Stimulated activated CD4-positive, alpha-beta T cell treated with anti-CD3 and anti-CD28 coated beads, Interleukin-4, amount 100 ng/mL, for 1 hour (primary cell): ENCODE measurements at regions not wholly inside any gene's neighbourhood (a gene's known extent, or its start where the extent isn't known, plus 50 kb on each side); places are given as distances from the start of the nearest gene placed in this dataset.
"Not testable (repeated sequence)": the region's sequence is repeated elsewhere in the genome, so short reads cannot be mapped to it uniquely, and the experiment has no call there.

Source experiments
- DNase-seq: peaks from one replicate; pipeline ENCODE4 v3.0.0-alpha.2; 2020

DNA sequence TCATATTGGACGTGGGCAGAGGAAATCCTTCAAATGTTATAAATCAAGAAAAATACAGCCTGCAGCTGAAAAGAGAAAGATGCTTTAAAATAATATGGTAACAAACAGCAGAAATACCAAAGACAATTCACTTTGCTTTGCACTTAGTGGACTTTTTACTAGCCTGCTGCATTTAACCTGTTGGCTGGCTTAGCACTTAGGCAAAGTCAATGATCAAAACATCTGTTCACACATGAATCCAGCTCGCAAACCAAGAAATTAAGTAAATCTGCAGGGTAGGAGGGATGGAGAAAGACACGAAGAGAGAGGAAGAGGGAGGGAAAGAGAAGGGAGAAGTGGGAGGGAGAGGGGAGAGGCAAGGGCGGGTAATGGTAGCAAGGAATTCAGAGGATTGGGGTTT lies 103.6 kb upstream of the RAB4A start:
- no peak for DNase-seq

GRCh38 chr1:229169399-229169798 lies 101.5 kb upstream of the RAB4A start:
- DNase-seq: no peak

- DNase-seq: no peak
Observed at GRCh38 chr1:229170274-229170673, 100.6 kb upstream of the RAB4A start.

GRCh38 chr1:229170778-229171505 lies 100.0 kb upstream of the RAB4A start:
- DNase-seq: no peak

GRCh38 chr1:229171934-229172333 lies 99.0 kb upstream of the RAB4A start:
- DNase-seq: no peak

- not testable (repeated sequence) for DNase-seq
Observed at GRCh38 chr1:229173491-229174476, 97.1 kb upstream of the RAB4A start.

DNA sequence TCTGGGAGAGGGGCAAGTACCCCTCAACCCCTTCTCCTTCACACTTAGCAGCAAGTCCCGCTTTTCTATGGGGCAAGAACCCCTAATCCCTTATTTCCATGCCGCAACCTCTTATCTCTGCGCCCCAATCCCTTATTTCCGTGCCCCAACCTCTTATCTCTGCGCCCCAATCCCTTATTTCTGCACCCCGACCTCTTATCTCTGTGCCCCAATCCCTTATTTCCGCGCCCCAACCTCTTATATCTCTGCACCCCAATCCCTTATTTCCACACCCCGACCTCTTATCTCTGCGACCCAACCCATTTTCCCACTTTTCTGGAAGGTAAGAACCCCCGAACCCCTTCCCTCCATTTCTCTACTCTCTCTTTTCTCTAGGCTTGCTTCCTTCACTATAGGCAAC lies 95.6 kb upstream of the RAB4A start:
- DNase-seq: not testable (repeated sequence)

- DNase-seq: not testable (repeated sequence)
Observed at GRCh38 chr1:229176457-229176856, 94.5 kb upstream of the RAB4A start.

DNA sequence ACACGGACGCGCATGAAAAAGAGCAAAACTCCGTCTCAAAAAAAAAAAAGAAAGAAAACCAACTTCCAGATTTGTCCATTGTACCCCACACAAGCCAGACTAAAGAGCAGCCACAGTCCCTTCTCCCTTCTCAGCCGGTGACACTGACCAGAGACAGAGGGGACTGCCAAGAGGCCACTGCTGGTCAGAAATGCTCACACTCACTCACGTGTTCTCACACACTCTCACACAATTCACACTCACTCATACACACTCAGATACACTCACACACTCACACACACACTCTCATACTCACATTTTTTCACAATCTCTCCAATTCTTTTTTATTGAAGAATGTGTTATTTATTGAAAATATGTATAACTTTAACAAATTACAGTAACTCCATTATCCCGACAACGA lies 90.8 kb upstream of the RAB4A start:
- no peak for DNase-seq

DNA sequence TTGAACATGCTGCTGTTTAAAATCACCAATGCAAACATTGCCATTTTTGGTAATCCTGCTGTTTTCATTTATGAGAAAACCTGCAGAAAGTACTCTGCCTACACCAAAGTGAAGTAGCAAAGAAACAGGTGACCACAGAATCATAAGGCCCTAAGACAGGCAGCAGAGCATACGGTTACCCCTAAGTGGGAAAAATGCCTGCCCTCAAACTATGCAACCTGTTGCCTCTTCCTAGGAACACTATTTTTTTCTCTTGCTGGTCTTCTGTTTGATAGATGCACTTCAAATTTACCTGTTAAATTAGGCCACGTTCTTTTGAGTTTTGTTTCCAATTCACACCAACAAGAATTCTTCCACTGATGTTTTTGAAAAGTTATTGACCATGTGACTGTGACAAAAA lies 89.5 kb upstream of the RAB4A start:
- no peak for DNase-seq

GRCh38 chr1:229183588-229183987 lies 87.3 kb upstream of the RAB4A start:
- no peak for DNase-seq

DNA sequence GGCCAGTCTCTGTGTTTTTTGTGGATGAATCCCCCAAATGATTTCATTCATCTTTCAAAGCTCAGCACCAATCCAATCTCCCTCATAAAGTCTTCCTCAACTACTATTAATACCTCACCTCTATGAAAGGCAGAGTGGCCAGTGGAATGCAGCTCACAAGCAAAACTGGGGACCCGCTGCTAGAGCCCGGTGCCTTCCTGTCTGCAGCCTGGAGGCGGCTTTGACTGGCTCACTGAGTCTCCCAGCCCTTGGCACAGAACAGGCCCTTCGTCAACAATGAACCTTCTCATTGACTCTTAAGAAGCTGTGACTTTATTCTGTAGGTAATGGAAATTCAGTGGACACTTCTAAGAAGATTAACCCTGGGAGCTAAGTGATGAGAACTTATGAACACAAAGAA lies 86.8 kb upstream of the RAB4A start:
- DNase-seq: no peak

DNA sequence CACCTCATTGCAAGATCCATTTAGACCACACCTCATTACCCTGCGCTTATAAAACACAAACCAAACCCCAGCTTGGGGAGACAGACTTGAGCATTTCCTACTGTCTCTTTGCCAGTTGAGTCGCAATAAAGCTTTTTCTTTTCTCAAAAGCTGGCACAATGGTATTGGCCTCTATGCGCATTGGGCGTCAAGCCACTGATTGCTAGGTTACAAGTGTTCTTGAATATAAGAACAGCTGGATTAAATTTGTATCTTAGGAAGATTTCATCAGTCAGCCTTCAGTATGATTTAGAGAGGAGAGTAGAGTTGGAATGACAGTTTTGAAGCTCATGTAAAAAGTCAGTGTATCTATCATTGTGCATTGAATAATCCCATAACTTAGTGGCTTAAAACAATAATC lies 84.9 kb upstream of the RAB4A start:
- DNase-seq: no peak

DNA sequence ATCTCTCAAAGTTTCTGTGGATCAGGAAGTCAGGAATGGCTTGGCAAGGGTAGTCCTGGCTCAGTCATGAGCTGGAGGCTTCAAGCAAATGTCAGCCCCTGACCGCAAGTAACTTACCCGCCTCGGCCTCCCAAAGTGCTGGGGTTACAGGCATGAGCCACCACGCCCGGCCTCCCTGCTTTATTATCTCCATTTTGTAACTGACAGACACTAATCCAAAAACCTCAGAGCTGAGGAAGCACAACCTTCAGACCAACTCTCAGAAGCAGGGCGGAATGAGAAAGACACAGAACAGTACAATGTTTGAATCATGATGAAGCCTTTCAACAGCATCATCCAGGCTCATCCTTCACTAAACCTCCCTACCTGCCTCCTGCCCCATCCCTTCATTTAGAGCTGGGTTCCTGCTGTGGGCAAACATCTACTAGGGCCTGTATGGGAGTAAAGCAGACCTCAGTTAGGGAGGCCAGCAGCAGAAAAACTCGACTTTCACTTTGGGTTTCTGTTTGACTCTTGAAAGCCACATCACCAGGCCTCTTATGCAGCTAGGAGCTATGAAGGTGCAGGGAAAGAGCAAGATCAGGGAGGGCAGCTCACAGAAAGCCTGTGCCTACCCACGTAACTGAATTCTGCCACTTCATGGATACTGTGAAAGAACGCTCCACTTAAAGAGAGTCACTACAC lies 84.4 kb upstream of the RAB4A start:
- DNase-seq: no peak

GRCh38 chr1:229190057-229190575 lies 80.8 kb upstream of the RAB4A start:
- no peak for DNase-seq

- no peak for DNase-seq
Observed at GRCh38 chr1:229191066-229191674, 79.7 kb upstream of the RAB4A start.

DNA sequence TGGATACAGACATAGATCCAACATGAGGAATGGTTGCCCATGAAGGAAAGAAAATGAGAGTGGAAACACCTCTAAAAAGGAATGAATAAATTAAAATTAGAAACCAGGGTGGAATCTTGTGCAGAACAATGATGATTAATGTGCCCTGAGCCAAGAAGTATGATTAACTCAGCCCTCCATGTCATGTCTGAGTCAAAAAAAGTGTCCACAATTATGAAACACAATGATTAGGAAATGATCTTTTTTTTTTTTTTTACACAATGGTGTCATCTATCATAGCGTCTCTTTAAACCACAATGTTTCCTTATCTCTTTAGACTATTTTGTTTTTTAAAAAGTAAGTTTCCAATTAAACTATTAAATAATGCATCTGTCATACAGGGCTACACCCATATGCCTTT lies 78.9 kb upstream of the RAB4A start:
- DNase-seq: no peak

- DNase-seq: no peak
Observed at GRCh38 chr1:229192853-229193252, 78.1 kb upstream of the RAB4A start.

DNA sequence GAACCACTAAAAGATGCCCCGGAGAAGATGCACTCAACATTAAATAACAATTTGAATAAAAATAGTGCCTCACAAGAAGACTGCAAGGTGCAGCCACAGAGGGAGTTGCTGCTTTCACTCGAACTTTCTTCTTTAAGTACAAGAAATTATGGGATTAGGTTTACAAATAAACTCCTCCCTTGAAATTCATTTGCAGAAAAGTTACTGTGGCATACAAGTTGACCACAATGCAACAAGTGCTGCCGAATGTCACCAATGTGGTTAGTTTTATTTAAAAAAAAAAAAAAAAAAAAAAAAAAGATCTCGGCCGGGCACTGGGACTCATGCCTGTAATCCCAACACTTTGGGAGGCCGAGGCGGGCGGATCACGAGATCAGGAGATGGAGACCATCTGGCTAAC lies 76.8 kb upstream of the RAB4A start:
- no peak for DNase-seq

DNA sequence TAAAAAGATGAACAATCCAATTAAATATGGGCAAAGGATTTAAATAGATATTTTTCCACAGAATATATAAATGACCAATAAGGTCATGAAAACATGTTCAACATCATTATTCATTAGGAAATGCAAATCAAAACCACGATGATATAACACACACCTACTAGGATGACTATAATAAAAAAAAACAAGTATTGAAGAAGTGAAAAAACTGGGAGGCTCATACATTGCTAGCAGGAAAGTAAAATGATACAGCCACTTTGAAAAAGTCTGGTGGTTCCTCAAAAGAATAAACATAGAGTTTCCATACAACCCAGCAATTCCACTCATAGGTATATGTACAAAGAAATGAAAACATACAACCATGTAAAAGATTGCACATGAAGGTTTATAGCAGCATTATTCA lies 75.7 kb upstream of the RAB4A start:
- DNase-seq: no peak

DNA sequence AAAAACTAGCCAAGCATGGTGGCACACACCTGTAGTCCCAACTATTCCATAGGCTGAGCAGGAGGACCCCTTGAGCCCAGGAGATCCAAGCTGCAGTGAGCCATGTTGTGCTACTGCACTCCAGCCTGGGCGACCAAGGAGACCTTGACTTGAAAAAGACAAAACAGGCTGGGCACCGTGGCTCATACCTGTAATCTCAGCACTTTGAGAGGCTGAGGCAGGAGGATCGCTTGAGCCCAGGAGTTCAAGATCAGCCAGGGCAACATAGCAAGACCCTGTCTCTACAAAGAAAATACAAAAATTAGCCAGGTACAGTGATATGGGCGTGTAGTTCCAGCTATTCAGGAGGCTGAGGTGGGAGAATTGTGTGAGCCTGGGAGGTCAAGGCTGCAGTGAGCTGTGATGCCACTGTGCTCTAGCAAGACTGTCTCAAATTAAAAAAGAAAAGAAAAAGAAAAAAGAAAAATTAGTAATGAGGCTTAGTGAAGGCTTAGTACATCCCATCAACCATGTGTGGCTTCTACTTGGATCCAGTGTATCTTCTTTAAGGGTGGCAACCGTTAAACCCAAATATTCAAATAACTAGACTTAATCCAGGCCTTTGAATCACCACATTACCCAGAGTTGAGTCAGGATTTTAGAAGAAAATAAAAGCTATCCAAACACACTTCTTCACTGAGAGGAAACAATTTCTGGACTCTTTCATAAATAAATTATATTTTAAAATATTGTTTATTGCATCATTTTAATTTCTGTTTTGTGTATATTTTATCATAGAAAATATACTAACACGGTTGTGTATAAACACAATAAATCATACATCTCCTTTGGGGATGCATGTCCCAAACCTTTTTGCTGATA lies 74.3 kb upstream of the RAB4A start:
- DNase-seq: no peak

- no peak for DNase-seq
Observed at GRCh38 chr1:229197265-229197585, 73.7 kb upstream of the RAB4A start.
